SK-N-MC (cell line): ENCODE measurements at regions not wholly inside any gene's neighbourhood (a gene's known extent, or its start where the extent isn't known, plus 50 kb on each side); places are given as distances from the start of the nearest gene placed in this dataset.

Experiments
- FOXP2 ChIP-seq: optimal IDR thresholded peaks from 2 replicates; pipeline ENCODE3; 2011; ENCODE audit warnings: mild to moderate bottlenecking, moderate library complexity; ENCODE audit not compliant: insufficient read depth; ENCODE audit errors: extremely low read length, control extremely low read depth
- POLR2AphosphoS5 ChIP-seq: IDR thresholded peaks from 2 replicates; pipeline ENCODE4 v1.6.1; 2012; ENCODE audit warnings: mild to moderate bottlenecking, low read depth, low read length, borderline replicate concordance

- TF ChIP-seq POLR2AphosphoS5, result no peak
- TF ChIP-seq FOXP2, result no peak
These were observed 263.9 kb downstream of the DIPK2A start for GRCh38 chr3:144235489-144235888.
